OCI-LY1 (cell line): ENCODE measurements at regions not wholly inside any gene's neighbourhood (a gene's known extent, or its start where the extent isn't known, plus 50 kb on each side); places are given as distances from the start of the nearest gene placed in this dataset.

Source experiments
- CTCF ChIP-seq: fragments of 200-600 bp; sonication (generic), shearing (Covaris generic); IDR thresholded peaks from 2 replicates; pipeline ENCODE4 v1.5.1; 2017; ENCODE audit warnings: mild to moderate bottlenecking, antibody characterized with exemption, low read length, moderate library complexity, mixed read lengths
- EZH2 ChIP-seq: fragments of 200-600 bp; sonication (generic), shearing (Covaris generic); IDR thresholded peaks from 2 replicates; pipeline ENCODE4 v1.8.0; 2017; ENCODE audit warnings: borderline replicate concordance, mixed run types, mild to moderate bottlenecking, antibody characterized with exemption, low read length, moderate library complexity, mixed read lengths

DNA sequence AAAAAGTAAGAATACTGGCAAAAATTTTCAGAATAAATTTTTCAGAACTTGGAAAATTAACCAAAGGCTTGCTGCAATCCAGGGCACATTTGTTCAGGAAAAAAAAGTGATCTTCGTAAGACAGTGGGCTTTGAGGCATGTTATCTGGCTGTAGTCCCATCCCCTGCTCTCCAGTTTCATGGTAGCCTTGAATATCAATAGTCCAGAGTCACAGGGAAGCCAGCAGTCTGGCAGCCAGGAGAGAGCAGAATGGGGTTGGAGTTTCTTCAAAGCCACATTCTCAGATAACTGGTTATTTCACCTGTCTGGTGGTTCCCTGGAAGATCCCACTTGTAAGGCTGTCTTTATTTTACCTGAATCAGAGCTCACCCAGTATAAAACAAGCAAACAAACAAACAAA lies 669.3 kb downstream of the MATN1 start:
- no peak for TF ChIP-seq CTCF
- TF ChIP-seq EZH2: no peak
